ENCODE measurements at regions not wholly inside any gene's neighbourhood (a gene's known extent, or its start where the extent isn't known, plus 50 kb on each side); places are given as distances from the start of the nearest gene placed in this dataset.
"Not testable (repeated sequence)": the region's sequence is repeated elsewhere in the genome, so short reads cannot be mapped to it uniquely, and the experiment has no call there.

DNA sequence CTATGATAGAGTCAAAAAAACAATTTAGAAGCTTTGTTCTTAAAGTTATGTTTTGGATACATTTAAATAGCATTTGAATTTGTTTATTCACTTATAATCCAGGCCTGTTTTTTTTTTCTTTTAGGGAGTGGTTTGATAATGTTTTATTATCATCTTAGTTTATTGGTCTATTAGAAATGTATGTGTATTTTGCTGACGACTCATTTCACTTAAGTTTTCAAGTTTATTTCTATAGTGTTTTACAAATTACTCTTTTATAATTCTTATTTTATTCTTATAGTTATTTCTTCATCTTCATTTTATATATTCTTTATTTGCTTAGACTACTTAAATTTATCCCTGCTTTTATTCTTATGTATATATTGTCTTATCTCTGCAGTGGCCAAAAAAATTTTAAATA lies 804.5 kb downstream of the NR4A2 start:
- DNase-seq (ENCODE audit: low read depth) = no peak

DNA sequence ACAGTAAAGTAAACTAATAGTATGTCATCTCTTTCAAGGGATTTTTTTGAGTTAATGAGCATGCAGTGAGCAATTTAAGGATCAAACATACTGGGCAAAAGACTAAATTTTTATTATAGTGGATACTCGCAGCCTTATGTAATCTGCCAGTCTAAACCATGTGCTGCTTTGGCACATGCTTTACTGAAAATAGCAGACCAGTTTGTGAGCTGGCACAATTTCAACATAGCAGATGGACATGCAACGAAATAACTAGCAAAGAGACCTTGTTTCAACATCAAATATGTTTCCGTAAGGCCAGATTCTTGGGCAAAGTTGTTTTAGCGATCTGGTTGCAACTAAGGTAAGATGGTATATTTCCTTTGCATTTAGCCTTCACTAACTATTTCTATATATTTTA lies 807.3 kb downstream of the NR4A2 start:
- DNase-seq (ENCODE audit: low read depth) = no peak

DNA sequence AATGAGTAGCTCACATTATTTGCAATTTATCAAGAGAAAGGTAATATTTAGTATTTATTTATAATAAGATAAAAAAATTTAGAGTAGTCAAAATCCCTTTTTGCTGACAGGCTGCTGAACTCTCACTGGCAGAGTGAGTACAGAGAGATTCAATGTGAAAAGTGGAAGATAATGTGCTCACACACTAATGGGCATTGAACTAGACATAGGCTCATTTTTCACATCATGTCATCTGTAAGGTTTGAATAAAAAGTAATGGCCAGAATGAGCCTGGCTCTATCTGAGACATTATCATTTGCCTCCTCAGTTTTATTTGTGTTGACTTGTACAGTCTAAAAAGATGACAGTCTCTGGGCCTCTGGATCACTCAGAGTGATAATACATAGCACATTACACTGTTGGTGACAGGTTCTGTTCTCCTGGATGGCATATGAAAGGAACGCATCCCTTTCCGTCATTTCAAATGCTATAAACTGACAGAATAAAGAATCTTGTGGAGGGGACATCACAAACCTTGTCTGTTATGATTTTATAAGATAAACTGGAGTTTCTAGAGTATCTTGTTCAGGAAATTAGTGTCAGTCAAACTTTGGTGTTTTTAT lies 812.9 kb downstream of the NR4A2 start:
- no peak for DNase-seq (ENCODE audit: low read depth)

DNA sequence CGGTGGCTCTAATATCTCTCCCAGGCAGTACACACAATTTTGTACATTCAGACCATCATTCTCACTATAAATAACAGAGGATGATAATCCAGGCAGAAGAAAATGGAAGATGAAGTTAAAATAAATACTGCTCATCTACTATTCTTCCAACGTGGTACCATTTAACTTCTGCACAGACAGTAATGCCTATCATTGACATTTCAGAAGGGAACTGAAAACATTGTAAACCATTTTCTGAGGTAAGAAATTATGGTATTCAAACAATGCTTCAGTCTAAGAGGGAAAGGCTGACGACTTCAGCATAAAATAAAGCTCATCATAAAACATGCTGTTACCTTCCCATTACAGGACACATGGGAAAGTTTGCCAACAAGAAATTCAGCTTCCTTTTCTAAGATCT lies 814.4 kb downstream of the NR4A2 start:
- DNase-seq (ENCODE audit: low read depth) = no peak

DNA sequence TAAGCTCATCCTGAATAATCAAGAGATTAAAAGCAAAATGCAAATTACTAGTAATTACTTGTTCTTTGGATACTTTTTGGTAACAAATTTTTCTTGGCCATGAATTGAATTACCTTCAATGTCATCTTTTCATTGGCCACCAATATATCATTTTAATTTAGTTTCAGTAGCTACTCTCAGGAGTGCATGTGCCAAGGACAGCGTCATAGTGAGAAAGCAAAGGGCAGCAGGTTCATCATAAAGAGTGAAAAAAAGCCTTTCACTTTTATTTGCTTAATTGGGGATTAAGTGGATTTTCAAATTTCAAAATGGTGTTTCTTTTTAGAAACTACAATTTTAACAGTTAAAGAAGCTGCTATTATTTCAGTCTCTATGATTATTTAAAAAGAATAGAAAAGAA lies 815.2 kb downstream of the NR4A2 start:
- DNase-seq (ENCODE audit: low read depth) = no peak

DNA sequence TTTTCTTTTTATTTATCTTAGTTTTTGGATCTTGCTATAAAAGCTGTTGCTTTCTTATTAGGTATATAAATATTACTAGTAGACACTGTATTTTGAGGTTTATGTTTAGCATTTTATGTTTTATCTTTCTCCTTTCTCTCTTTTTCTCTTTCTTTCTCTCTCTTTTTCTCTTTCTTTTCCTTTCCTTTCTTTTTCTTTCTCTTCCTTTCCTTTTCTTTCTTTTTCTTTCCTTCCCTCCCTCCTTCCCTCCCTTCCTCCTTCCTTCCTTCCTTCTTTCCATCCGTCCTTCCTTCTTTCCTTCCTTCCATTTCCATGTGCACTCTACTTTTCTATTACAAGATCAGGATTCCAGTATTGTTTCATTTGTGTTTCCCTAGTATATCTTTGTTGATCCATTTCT lies 814.8 kb downstream of the KCNJ3 start:
- no peak for DNase-seq (ENCODE audit: low read depth)

DNA sequence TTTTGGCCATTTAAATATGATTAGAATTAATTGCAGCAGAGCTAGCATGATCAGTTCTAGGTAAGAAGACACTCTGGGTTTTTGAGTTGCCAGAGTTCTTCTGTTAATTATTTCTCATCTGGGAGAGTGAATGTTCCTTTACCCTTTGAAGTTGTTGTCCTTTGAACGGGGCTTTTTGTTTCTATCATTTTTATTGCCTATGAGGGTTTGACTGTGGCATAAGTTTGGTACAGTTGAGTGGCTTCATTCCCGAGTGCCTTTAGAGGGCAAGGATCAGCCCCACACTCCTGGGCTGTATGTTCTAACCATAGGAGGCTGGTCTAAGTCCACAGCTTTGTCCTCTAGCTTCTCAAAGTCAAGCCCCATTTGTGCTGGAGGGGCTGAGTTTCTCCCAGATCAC lies 804.3 kb downstream of the KCNJ3 start:
- DNase-seq (ENCODE audit: low read depth) = no peak

DNA sequence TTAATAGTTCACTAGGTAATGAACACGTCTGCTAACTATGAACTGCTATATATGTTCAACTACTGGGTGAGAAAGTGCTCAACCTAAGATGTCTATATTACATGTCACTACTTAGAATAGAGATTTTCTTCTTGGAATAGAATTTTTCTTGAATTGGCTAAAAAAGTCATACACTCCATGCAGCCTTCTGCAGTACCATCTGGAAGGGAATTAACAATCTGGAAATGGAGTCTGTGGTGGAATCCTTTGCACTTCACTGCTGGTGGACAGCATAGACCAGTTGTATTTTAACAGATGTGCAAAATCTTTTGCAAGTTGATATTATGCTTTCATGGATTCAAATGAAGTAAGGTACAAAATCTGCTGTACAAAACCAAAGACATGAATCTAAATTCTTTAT lies 799.6 kb downstream of the KCNJ3 start:
- DNase-seq (ENCODE audit: low read depth) = no peak

- DNase-seq (ENCODE audit: low read depth) = no peak
These were observed 796.2 kb downstream of the KCNJ3 start for GRCh38 chr2:155494744-155495143.

GRCh38 chr2:155485141-155485842 lies 786.8 kb downstream of the KCNJ3 start:
- no peak for DNase-seq (ENCODE audit: low read depth)

DNA sequence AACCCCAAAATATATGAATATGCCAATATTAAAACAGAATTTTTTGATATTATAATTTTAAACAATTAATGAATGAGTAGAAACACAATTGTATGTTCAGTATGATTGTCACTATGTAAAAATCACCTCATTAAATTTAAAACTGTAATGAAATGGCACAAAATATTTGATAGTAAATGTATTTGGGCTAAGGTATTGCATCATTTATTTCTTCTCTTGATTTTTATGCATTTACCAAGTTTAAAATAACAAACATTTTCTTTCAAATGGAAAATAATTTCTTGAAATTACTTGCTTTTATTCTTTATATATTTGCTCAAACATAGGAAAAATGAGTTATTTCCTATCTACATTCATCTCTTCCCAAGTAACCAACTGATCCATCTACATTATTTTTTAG lies 782.6 kb downstream of the KCNJ3 start:
- DNase-seq (ENCODE audit: low read depth) = no peak

DNA sequence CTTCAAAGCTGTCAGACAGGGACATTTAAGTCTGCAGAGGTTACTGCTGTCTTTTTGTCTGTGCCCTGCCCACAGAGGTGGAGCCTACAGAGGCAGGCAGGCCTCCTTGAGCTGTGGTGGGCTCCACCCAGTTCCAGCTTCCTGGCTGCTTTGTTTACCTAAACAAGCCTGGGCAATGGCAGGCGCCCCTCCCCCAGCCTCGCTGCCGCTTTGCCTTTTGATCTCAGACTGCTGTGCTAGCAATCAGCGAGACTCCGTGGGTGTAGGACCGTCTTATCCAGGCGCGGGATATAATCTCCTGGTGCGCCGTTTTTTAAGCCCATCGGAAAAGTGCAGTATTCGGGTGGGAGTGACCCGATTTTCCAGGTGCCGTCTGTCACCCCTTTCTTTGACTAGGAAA lies 773.5 kb downstream of the KCNJ3 start:
- DNase-seq (ENCODE audit: low read depth) = not testable (repeated sequence)

DNA sequence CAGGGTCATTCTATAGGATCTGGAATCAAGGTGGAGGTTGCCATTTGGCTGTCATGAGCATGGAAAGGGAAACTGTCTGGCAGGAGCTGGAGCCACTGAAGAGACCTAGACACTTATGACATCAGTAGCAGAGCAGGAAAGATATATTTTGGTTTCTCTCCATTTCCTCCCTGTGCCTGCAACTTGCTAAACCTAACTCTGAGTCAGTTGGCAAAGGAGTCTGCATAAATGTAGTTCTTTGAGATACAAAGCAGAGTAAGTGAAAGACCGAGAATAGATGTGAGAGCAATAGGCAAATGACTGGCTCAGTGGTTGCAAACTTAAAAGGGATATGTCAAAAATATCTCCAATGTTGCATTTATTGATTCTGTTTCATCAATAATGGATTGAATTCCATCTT lies 757.7 kb downstream of the KCNJ3 start:
- no peak for DNase-seq (ENCODE audit: low read depth)

DNA sequence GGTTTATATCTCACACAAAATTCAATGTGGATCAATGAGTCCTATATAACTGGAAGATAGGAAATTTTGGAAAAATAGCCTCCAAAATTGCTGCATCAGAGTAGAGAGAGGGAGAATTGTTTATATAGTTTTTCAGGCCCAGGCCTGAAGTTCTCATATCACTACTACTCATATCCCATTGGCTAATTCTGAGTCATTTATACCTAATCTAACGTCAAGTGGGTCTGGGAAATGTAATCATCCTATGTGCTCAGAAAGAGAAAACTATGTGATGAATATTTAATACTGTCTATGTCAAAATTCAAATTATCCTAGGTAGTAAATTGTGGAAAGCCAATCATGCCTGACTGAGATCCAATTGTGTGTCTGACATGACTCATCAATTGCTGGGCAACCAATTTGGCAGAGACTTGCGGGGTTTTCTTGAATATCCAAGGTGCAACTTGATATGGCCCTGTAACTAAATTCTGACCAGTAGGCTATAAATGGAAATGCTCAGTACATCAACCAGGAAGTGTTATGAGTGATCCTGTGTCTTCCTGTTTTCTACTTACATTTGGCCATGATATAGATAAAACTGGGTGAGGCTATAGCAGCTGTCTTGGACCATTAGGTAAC lies 744.4 kb downstream of the KCNJ3 start:
- no peak for DNase-seq (ENCODE audit: low read depth)

DNA sequence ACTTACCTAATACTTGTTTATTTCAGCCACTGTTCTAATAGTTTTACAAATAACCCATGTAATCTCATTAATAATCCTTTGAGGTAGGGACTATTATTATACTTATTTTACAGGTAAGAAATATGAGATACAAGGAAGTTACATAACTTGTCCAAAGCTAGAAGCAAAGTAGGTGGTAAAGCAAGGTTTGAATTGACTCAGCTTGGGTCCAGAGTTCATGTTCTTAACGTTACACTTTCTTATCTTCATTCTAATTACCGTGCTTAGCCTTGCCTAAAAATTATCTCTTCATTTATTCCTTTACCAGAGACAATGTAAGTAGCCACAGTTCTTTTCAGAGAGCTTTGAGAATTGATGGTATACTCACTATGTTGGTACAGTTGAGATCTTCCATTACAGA lies 743.6 kb downstream of the KCNJ3 start:
- no peak for DNase-seq (ENCODE audit: low read depth)

DNA sequence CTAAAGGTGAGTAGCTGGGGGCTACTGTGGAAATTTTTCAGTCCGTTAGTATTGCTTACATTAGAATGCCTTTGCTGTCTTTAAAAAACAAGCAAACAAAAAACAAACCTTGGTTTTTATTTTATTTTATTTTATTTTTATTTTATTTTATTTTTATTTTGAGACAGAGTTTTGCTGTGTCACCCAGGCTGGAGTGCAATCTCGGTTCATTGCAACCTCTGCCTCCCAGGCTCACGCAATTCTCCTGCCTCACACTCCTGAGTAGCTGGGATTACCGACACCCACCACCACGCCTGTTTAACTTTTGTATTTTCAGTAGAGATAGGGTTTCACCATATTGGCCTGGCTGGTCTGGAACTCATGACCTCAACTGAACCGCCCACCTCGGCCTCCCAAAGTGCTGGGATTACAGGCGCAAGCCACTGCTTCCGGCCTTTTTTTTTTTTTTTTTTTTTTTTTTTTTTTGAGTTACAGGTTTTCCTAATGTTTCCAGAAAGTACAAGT lies 732.6 kb downstream of the KCNJ3 start:
- no peak for DNase-seq (ENCODE audit: low read depth)

DNA sequence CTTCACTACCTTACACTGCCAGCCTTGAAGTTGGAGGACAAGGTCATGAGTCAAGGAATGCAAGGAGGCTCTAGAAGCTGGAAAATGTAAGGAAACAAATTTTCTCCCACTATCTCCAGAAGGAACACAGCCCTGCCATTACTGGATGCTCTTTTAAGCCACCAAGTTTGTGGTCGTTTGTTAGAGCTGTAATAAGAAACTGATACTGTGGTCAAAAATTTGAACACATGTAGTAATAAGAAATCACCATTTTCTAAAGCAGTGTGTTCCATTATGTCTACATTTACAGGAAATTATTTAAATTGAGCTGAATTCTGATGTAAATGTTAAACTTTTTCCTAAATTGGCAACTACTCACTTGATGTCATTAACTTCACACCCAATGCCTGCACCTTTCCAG lies 729.0 kb downstream of the KCNJ3 start:
- DNase-seq (ENCODE audit: low read depth) = no peak

- DNase-seq (ENCODE audit: low read depth) = no peak
These were observed 726.0 kb downstream of the KCNJ3 start for GRCh38 chr2:155424518-155424917.

DNA sequence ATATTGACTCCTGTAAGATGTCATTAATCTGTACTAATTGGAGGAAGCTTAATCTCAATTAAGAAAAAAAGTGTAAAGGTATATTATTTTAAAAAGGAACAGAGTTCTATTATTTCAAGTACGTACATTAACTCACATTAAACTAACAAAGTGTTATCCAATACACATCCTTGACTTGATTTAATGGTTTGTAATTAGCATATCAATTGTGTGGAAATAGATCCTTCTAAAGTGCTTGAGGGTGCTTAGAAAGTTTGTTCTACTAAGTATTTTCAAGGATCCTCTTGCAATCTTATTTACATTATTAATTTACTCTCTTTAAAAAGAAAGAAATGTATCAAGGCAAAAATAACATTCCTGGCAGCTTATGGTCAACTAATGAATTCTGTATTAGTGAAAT lies 720.3 kb downstream of the KCNJ3 start:
- DNase-seq (ENCODE audit: low read depth) = no peak

GRCh38 chr2:155412598-155412997 lies 714.1 kb downstream of the KCNJ3 start:
- DNase-seq (ENCODE audit: low read depth) = no peak

DNA sequence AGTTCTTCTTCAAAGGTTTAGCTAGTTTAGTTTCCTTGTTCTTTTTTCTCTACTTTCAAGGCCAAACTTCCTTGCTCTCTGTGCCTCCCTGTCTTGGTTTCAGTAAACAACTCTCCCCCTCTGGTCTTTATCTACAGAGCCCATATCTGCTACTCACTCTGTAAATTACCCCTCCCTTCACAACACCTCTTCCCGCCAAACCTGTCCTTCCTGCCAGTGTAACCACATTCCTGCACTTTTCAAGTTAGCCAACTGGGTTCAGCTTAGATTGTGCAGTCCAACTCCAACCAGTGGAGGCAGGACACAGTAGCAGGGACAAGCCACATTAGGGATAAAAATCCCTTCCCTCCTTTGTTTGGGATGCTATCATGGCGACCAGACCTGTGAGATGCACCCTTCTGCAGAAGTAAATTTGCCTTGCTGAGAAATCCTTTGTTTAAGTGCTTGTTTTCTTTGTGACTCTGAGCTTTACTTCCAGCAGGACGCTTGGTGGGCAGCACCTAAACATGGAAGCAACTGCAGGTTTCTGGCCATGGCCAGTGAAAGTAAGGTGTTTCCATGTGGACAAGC lies 706.0 kb downstream of the KCNJ3 start:
- DNase-seq (ENCODE audit: low read depth) = no peak

- DNase-seq (ENCODE audit: low read depth) = no peak
These were observed 694.9 kb downstream of the KCNJ3 start for GRCh38 chr2:155393406-155393805.

DNA sequence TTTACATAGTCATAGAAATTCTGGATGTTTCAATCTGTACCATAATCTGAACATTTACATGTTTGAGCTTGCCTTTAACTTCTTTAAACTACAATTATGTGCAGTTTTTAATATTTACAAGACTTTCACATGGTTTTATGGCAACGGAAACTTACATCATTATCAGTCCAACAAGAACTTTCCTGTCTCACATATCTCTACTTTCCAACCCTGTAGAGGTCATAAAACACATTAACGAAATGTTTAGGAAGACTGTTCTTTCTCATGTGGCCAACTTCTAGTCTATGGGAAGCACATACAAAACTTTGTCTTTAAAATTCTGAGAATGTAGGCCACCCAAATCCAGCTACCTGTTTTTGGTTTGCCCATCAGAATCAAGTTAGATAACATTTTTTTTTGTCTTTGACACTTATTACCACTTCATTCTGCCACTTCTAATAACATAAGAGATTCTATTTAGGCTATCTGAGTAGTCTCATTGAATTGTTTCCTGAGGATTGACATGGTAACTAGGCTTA lies 693.2 kb downstream of the KCNJ3 start:
- no peak for DNase-seq (ENCODE audit: low read depth)
